H1 (cell line): ENCODE measurements at regions not wholly inside any gene's neighbourhood (a gene's known extent, or its start where the extent isn't known, plus 50 kb on each side); places are given as distances from the start of the nearest gene placed in this dataset.

Source experiments
- CTCF ChIA-PET: fragments of 300-600 bp; sonication (Branson Sonifier 250); formaldehyde crosslinking; loops from one replicate; lab custom pipeline; 2021; ENCODE audit not compliant: partially characterized antibody; lab: Charles Lee
- POLR2A ChIA-PET: fragments of 300-600 bp; sonication (Branson Sonifier 250); formaldehyde crosslinking; loops from one replicate; lab custom pipeline; 2021; ENCODE audit warnings: inconsistent platforms; ENCODE audit not compliant: partially characterized antibody; lab: Charles Lee
- DNase-seq, 2 experiments: peaks; one replicate each; pipeline versions ENCODE4 v3.0.0 to v3.0.0-alpha.2; 2010 to 2022; ENCODE audit warnings: low spot score in 2 of 2, low read depth in 1 of 2, mixed read lengths in 1 of 2
- FAIRE-seq: peaks from 2 replicates; lab custom pipeline; 2011; peaks lifted over from hg19 to GRCh38; lab: Jason Lieb, UNC
- H2AFZ ChIP-seq: 2 replicates; pipeline ENCODE4 v1.8.1; 2012; ENCODE audit warnings: low read length, inconsistent platforms
- H2AK5ac ChIP-seq: 2 replicates; pipeline ENCODE4 v1.6.1; 2013; ENCODE audit warnings: low read depth, low read length
- H2BK120ac ChIP-seq: replicated peaks from 2 replicates; pipeline ENCODE3; 2013; ENCODE audit warnings: low read depth, low read length, inconsistent platforms
- H2BK12ac ChIP-seq: 2 replicates; pipeline ENCODE4 v1.6.1; 2013; ENCODE audit warnings: low read depth, low read length
- H2BK15ac ChIP-seq: 2 replicates; pipeline ENCODE4 v1.6.1; 2013; ENCODE audit warnings: low read length
- H2BK20ac ChIP-seq: 2 replicates; pipeline ENCODE4 v1.6.1; 2013; ENCODE audit warnings: low read length
- H2BK5ac ChIP-seq: 2 replicates; pipeline ENCODE4 v1.6.1; 2013; ENCODE audit warnings: low read depth, low read length
- H3K14ac ChIP-seq: 2 replicates; pipeline ENCODE4 v1.6.1; 2013; ENCODE audit warnings: inconsistent platforms; ENCODE audit not compliant: insufficient read length
- H3K18ac ChIP-seq: 2 replicates; pipeline ENCODE4 v1.6.1; 2013; ENCODE audit warnings: low read length; ENCODE audit errors: extremely low read depth
- H3K23ac ChIP-seq: 2 replicates; pipeline ENCODE4 v1.6.1; 2013; ENCODE audit warnings: inconsistent platforms; ENCODE audit not compliant: insufficient read length
- H3K23me2 ChIP-seq: 2 replicates; pipeline ENCODE4 v1.6.1; 2013; ENCODE audit warnings: low read depth, low read length
- H3K27ac ChIP-seq: 2 replicates; pipeline ENCODE4 v1.6.1; 2011; ENCODE audit warnings: low read depth, low read length, inconsistent platforms
- H3K27me3 ChIP-seq, 4 experiments: replicated peaks in 1 of 4; 1 replicate in 1 of 4; 2 replicates in 3 of 4; pipeline versions ENCODE4 v1.6.1 to v1.8.1; 2011 to 2013; ENCODE audit warnings: low read length in 3 of 4, mild to moderate bottlenecking in 3 of 4, inconsistent platforms in 2 of 4, mixed read lengths in 2 of 4, moderate library complexity in 1 of 4; ENCODE audit not compliant: control insufficient read depth in 3 of 4, insufficient read depth in 3 of 4; ENCODE audit errors: extremely low read depth in 1 of 4
- H3K36me3 ChIP-seq, 4 experiments: 2 replicates each; pipeline versions ENCODE4 v1.6.1 to v1.8.1; 2011 to 2013; ENCODE audit warnings: mild to moderate bottlenecking in 4 of 4, low read length in 3 of 4, moderate library complexity in 2 of 4, control low read depth in 1 of 4, inconsistent platforms in 1 of 4; ENCODE audit not compliant: insufficient read depth in 4 of 4, control insufficient read depth in 2 of 4
- H3K4ac ChIP-seq: replicated peaks from 2 replicates; pipeline ENCODE3; 2013; ENCODE audit warnings: low read length, low read depth, mixed read lengths, inconsistent platforms; ENCODE audit not compliant: insufficient read length
- H3K4me1 ChIP-seq, 4 experiments: replicated peaks in 1 of 4; 1 replicate in 1 of 4; 2 replicates in 3 of 4; pipeline versions ENCODE4 v1.6.1 to v1.8.1; 2011 to 2013; ENCODE audit warnings: low read length in 3 of 4, inconsistent platforms in 2 of 4, mixed read lengths in 1 of 4; ENCODE audit not compliant: insufficient read depth in 4 of 4, control insufficient read depth in 3 of 4
- H3K4me2 ChIP-seq, 2 experiments: 2 replicates each; pipeline versions ENCODE4 v1.6.1 to v1.8.1; 2011 to 2013; ENCODE audit warnings: low read depth in 2 of 2, low read length in 2 of 2, control low read depth in 1 of 2, inconsistent platforms in 1 of 2, mild to moderate bottlenecking in 1 of 2; ENCODE audit not compliant: insufficient read depth in 1 of 2
- H3K4me3 ChIP-seq, 4 experiments: fragments of 200-600, 300-600 bp in 1 of 4; sonication (generic), shearing (Covaris generic), sonication (Bioruptor Twin) in 1 of 4; 2 replicates each; pipeline versions ENCODE4 v1.5.1 to v1.8.1; 2011 to 2016; ENCODE audit warnings: low read length in 4 of 4, low read depth in 3 of 4, control low read depth in 2 of 4, inconsistent platforms in 2 of 4, mild to moderate bottlenecking in 2 of 4, mixed read lengths in 1 of 4, moderate library complexity in 1 of 4; ENCODE audit not compliant: insufficient read depth in 2 of 4; ENCODE audit errors: extremely low read depth in 1 of 4
- H3K56ac ChIP-seq: replicated peaks from 2 replicates; pipeline ENCODE3; 2013; ENCODE audit warnings: low read depth, mild to moderate bottlenecking, mixed read lengths, low read length, inconsistent platforms; ENCODE audit not compliant: insufficient read length
- H3K79me1 ChIP-seq: 2 replicates; pipeline ENCODE4 v1.6.1; 2013; ENCODE audit warnings: low read depth, low read length, control low read depth
- H3K79me2 ChIP-seq, 2 experiments: 2 replicates each; pipeline versions ENCODE4 v1.6.1 to v1.8.1; 2012 to 2013; ENCODE audit warnings: low read length in 2 of 2, mild to moderate bottlenecking in 2 of 2, inconsistent platforms in 1 of 2; ENCODE audit not compliant: insufficient read depth in 2 of 2, control insufficient read depth in 1 of 2
- H3K9ac ChIP-seq, 4 experiments: replicated peaks in 1 of 4; 1 replicate in 1 of 4; 2 replicates in 3 of 4; pipeline versions ENCODE4 v1.6.1 to v1.8.1; 2011 to 2013; ENCODE audit warnings: low read depth in 3 of 4, low read length in 3 of 4, control low read depth in 2 of 4, mild to moderate bottlenecking in 2 of 4, moderate library complexity in 2 of 4, inconsistent platforms in 1 of 4; ENCODE audit errors: extremely low read depth in 1 of 4
- H3K9me3 ChIP-seq, 2 experiments: 2 replicates each; pipeline versions ENCODE4 v1.6.1 to v1.8.1; 2012 to 2013; ENCODE audit warnings: mild to moderate bottlenecking in 2 of 2, moderate library complexity in 2 of 2, control low read depth in 1 of 2, inconsistent platforms in 1 of 2, low read depth in 1 of 2, low read length in 1 of 2, mixed read lengths in 1 of 2; ENCODE audit not compliant: insufficient read depth in 2 of 2
- H4K20me1 ChIP-seq, 2 experiments: replicated peaks in 1 of 2; 2 replicates each; pipeline versions ENCODE3 to v1.8.1; 2011 to 2013; ENCODE audit warnings: inconsistent platforms in 2 of 2, low read length in 2 of 2, mild to moderate bottlenecking in 1 of 2; ENCODE audit not compliant: insufficient read depth in 2 of 2, control insufficient read depth in 1 of 2
- H4K5ac ChIP-seq: 2 replicates; pipeline ENCODE4 v1.6.1; 2013; ENCODE audit warnings: low read length, low read depth, mixed read lengths, inconsistent platforms; ENCODE audit not compliant: insufficient read length
- H4K8ac ChIP-seq: 2 replicates; pipeline ENCODE4 v1.8.0; 2013; ENCODE audit warnings: mild to moderate bottlenecking, moderate library complexity, low read length, inconsistent platforms; ENCODE audit not compliant: insufficient read depth; ENCODE audit errors: extremely low read depth
- H4K91ac ChIP-seq: replicated peaks from 2 replicates; pipeline ENCODE3; 2013; ENCODE audit warnings: low read length, mixed read lengths, inconsistent platforms; ENCODE audit not compliant: insufficient read length
- BACH1 ChIP-seq: IDR thresholded peaks from 2 replicates; pipeline ENCODE4 v1.6.1; 2012; ENCODE audit warnings: low read length, improper control_type of control experiment
- CBX5 ChIP-seq: fragments of 300-800, 300-1000 bp; sonication (generic); IDR thresholded peaks from 2 replicates; pipeline ENCODE4 v1.7.1; 2016; ENCODE audit warnings: antibody characterized with exemption, low read length, low read depth
- EP300 ChIP-seq, 2 experiments: IDR thresholded peaks; 1 replicate in 1 of 2; 2 replicates in 1 of 2; pipeline ENCODE4 v1.6.1; 2011 to 2012; ENCODE audit warnings: low read depth in 2 of 2, low read length in 2 of 2, mild to moderate bottlenecking in 2 of 2, borderline replicate concordance in 1 of 2, inconsistent platforms in 1 of 2, moderate library complexity in 1 of 2
- JUND ChIP-seq: IDR thresholded peaks from 2 replicates; pipeline ENCODE4 v1.6.1; 2011; ENCODE audit warnings: mild to moderate bottlenecking, improper control_type of control experiment, low read length
- KDM4A ChIP-seq: IDR thresholded peaks from one replicate; pipeline ENCODE4 v1.7.1; 2012; ENCODE audit warnings: low read depth, mild to moderate bottlenecking, moderate library complexity, low read length, inconsistent platforms; ENCODE audit not compliant: severe bottlenecking
- NANOG ChIP-seq: IDR thresholded peaks from 2 replicates; pipeline ENCODE4 v1.6.1; 2011; ENCODE audit warnings: low read length, low read depth, mild to moderate bottlenecking, inconsistent platforms; ENCODE audit not compliant: insufficient read depth, poor library complexity, severe bottlenecking
- NRF1 ChIP-seq: IDR thresholded peaks from 2 replicates; pipeline ENCODE4 v1.6.1; 2011; ENCODE audit warnings: mild to moderate bottlenecking, low read depth, low read length, improper control_type of control experiment
- POLR2AphosphoS5 ChIP-seq: IDR thresholded peaks from 2 replicates; pipeline ENCODE4 v1.6.1; 2011; ENCODE audit warnings: low read depth, low read length
- RFX5 ChIP-seq: IDR thresholded peaks from 2 replicates; pipeline ENCODE4 v1.6.1; 2011; ENCODE audit warnings: low read depth, low read length, improper control_type of control experiment, borderline replicate concordance
- SIRT6 ChIP-seq: IDR thresholded peaks from one replicate; pipeline ENCODE4 v1.7.1; 2012; ENCODE audit warnings: low read length, inconsistent platforms
- SIX5 ChIP-seq: IDR thresholded peaks from 2 replicates; pipeline ENCODE4 v1.6.1; 2011; ENCODE audit warnings: mild to moderate bottlenecking, low read depth, low read length
- TBP ChIP-seq: IDR thresholded peaks from 2 replicates; pipeline ENCODE4 v1.6.1; 2011; ENCODE audit warnings: low read depth, low read length, improper control_type of control experiment
- YY1 ChIP-seq: IDR thresholded peaks from 2 replicates; pipeline ENCODE4 v1.6.1; 2011; ENCODE audit warnings: low read depth, mild to moderate bottlenecking, low read length
- WGBS, 2 experiments: shearing (Covaris generic) in 1 of 2; methylation state at CpG; one replicate each; pipeline versions ENCODE4 v1.1.6 to v1.1.7; 2013 to 2015; ENCODE audit warnings: low lambda C conversion rate in 2 of 2, mixed read lengths in 2 of 2, inconsistent platforms in 1 of 2, low coverage in 1 of 2, missing lambda C conversion rate in 1 of 2; ENCODE audit not compliant: insufficient replicate concordance in 2 of 2, insufficient coverage in 1 of 2, insufficient read length in 1 of 2; ENCODE audit errors: extremely low coverage in 1 of 2, missing lambda C conversion rate in 1 of 2; 5-methylcytosine and 5-hydroxymethylcytosine counted together

- Histone ChIP-seq H3K4me2 (peak overlapping the region in 1 of 2 experiments; percentile 12; a peak in 2 of 4 replicates), H3K79me2 (no peaks in the 10 kb centered on the region)
- TF ChIP-seq BACH1 (no peak), SIRT6 (no peak), RFX5 (no peak), CBX5 (no peak), YY1 (no peak), KDM4A (no peak), NANOG (no peak), JUND (no peak), POLR2AphosphoS5 (no peak), SIX5 (no peak), TBP (no peak), NRF1 (no peak), EP300 (IDR thresholded peaks at IDR 0.05; ENCODE audit: borderline replicate concordance in 1 of 2, low read depth in 2 of 2, low read length in 2 of 2) (no peak)
Observed at GRCh38 chr7:36010656-36011587, 142.1 kb upstream of the EEPD1 start.

More at GRCh38 chr7:36010656-36011587, 142.1 kb upstream of the EEPD1 start:
- Histone ChIP-seq H3K4me3 (no peak overlapping the region), H3K4ac (no peak overlapping the region), H4K91ac (no peak overlapping the region), H2BK15ac (no peak overlapping the region), H3K23ac (no peak overlapping the region), H3K9me3 (no peaks in the 10 kb centered on the region), H3K9ac (no peak overlapping the region), H3K4me1 (peaks cover 0 to 12% (median 7%) of the 10 kb centered on the region in 4 experiments; a peak in 6 of 7 replicates), H3K18ac (peak overlapping the region; percentile 78), H2BK20ac (no peak overlapping the region), H2AK5ac (no peak overlapping the region), H2BK5ac (no peak overlapping the region), H3K56ac (no peak overlapping the region), H3K23me2 (no peaks in the 10 kb centered on the region), H3K14ac (no peak overlapping the region), H2AFZ (0 out of 2 replicates have a peak overlapping the region, but pooled peaks have one; percentile 11), H2BK12ac (no peak overlapping the region), H3K27me3 (peaks cover 0 to 2% (median 0%) of the 10 kb centered on the region in 4 experiments; a peak in 2 of 7 replicates), H2BK120ac (no peak overlapping the region), H4K20me1 (no peaks in the 10 kb centered on the region), H4K5ac (no peak overlapping the region), H4K8ac (no peak overlapping the region), H3K27ac (no peak overlapping the region), H3K36me3 (no peaks in the 10 kb centered on the region), H3K79me1 (no peaks in the 10 kb centered on the region)
- POLR2A ChIA-PET, result interaction anchor here (0.7 kb wide), 1 partner anchor 15 kb away, joined by 3 read pairs; no protein-coding TSS in a partner anchor
- FAIRE-seq (no peak), DNase-seq (no peak)
- 91% methylated on average over 11 of the region's 11 CpGs; no CpG with 5 or more reads in 1 of the 2 experiments for WGBS, 2 experiments
- CTCF ChIA-PET, result interaction anchor here (0.6 to 3.6 kb wide), 11 partner anchors 9 to 292 kb away, joined by 3 to 30 read pairs (median 3); no protein-coding TSS in a partner anchor
